SK-N-SH (cell line): ENCODE measurements at regions not wholly inside any gene's neighbourhood (a gene's known extent, or its start where the extent isn't known, plus 50 kb on each side); places are given as distances from the start of the nearest gene placed in this dataset.

Source experiments
- CTCF ChIA-PET: fragments of 300-600, 350-600 bp; formaldehyde crosslinking; extraction: SDS; loops from one replicate; lab custom pipeline; 2021; lab: Yijun Ruan, JAX
- POLR2A ChIA-PET: fragments of 350-600 bp; sonication (Branson Sonifier 250); formaldehyde crosslinking; extraction: SDS; loops from one replicate; lab custom pipeline; 2020; ENCODE audit warnings: antibody characterized with exemption, inconsistent platforms; lab: Yijun Ruan, JAX
- DNase-seq: peaks from one replicate; pipeline ENCODE4 v3.0.0; 2012
- H2AFZ ChIP-seq: fragments of 200-600 bp; sonication (generic); 2 replicates; pipeline ENCODE4 v1.8.1; 2016; ENCODE audit warnings: antibody characterized with exemption, mild to moderate bottlenecking, low read depth
- H3F3A ChIP-seq: fragments of 200-600 bp; sonication (generic); replicated peaks from 2 replicates; pipeline ENCODE3; 2016; ENCODE audit warnings: antibody characterized with exemption, mild to moderate bottlenecking; ENCODE audit not compliant: insufficient read depth
- H3K27ac ChIP-seq, 2 experiments: fragments of 200-500 bp in 1 of 2; fragments of 200-600 bp in 1 of 2; sonication (Bioruptor generic) in 1 of 2; sonication (generic), shearing (Covaris generic) in 1 of 2; 2 replicates each; pipeline versions ENCODE4 v1.5.1 to v1.6.1; 2014 to 2016; ENCODE audit warnings: low read depth in 2 of 2, inconsistent platforms in 1 of 2, low read length in 1 of 2, mild to moderate bottlenecking in 1 of 2, mixed read lengths in 1 of 2
- H3K27me3 ChIP-seq: fragments of 200-600 bp; sonication (generic), shearing (Covaris generic); 2 replicates; pipeline ENCODE4 v1.6.1; 2016; ENCODE audit warnings: mixed run types; ENCODE audit not compliant: insufficient read depth
- H3K36me3 ChIP-seq, 2 experiments: fragments of 200-500 bp in 1 of 2; fragments of 200-600 bp in 1 of 2; sonication (Bioruptor generic) in 1 of 2; sonication (generic) in 1 of 2; replicated peaks in 1 of 2; 2 replicates each; pipeline versions ENCODE3 to v1.5.1; 2014 to 2016; ENCODE audit warnings: low read length in 1 of 2, mild to moderate bottlenecking in 1 of 2; ENCODE audit not compliant: insufficient read depth in 2 of 2, control insufficient read depth in 1 of 2
- H3K4me1 ChIP-seq, 2 experiments: fragments of 200-500 bp in 1 of 2; fragments of 200-600 bp in 1 of 2; sonication (Bioruptor generic) in 1 of 2; sonication (generic), shearing (Covaris generic) in 1 of 2; 2 replicates each; pipeline versions ENCODE4 v1.5.1 to v1.6.1; 2014 to 2016; ENCODE audit warnings: low read depth in 1 of 2, low read length in 1 of 2, mixed run types in 1 of 2; ENCODE audit not compliant: insufficient read depth in 2 of 2, control insufficient read depth in 1 of 2
- H3K4me2 ChIP-seq: fragments of 200-600 bp; sonication (generic), shearing (Covaris generic); 2 replicates; pipeline ENCODE4 v1.6.1; 2017; ENCODE audit warnings: mixed run types
- H3K4me3 ChIP-seq, 2 experiments: fragments of 200-500 bp in 1 of 2; fragments of 200-600 bp in 1 of 2; sonication (Bioruptor generic) in 1 of 2; sonication (generic), shearing (Covaris generic) in 1 of 2; 2 replicates each; pipeline versions ENCODE4 v1.5.1 to v1.8.1; 2014 to 2016; ENCODE audit warnings: low read depth in 2 of 2, inconsistent platforms in 1 of 2, low read length in 1 of 2, mild to moderate bottlenecking in 1 of 2, mixed read lengths in 1 of 2, moderate library complexity in 1 of 2
- H3K79me2 ChIP-seq: fragments of 200-600 bp; sonication (generic); 2 replicates; pipeline ENCODE4 v1.8.1; 2017; ENCODE audit warnings: mild to moderate bottlenecking; ENCODE audit not compliant: insufficient read depth
- H3K9ac ChIP-seq: fragments of 200-600 bp; sonication (generic); 2 replicates; pipeline ENCODE4 v1.6.1; 2017; ENCODE audit warnings: mixed run types
- H3K9me2 ChIP-seq: fragments of 200-600 bp; sonication (generic); 2 replicates; pipeline ENCODE4 v1.6.1; 2017; ENCODE audit warnings: mixed run types
- H3K9me3 ChIP-seq: fragments of 200-600 bp; sonication (generic); 2 replicates; pipeline ENCODE4 v1.6.1; 2017; ENCODE audit warnings: mixed run types, mild to moderate bottlenecking, moderate library complexity
- H4K20me1 ChIP-seq: fragments of 200-600 bp; sonication (generic); 2 replicates; pipeline ENCODE4 v1.6.1; 2017; ENCODE audit warnings: mild to moderate bottlenecking, mixed run types; ENCODE audit not compliant: insufficient read depth
- CHD2 ChIP-seq: fragments of 150-350 bp; IDR thresholded peaks from 2 replicates; pipeline ENCODE4 v1.6.1; 2018; ENCODE audit warnings: low read length; ENCODE audit not compliant: partially characterized antibody
- EZH2phosphoT487 ChIP-seq: fragments of 200-600 bp; sonication (generic); IDR thresholded peaks from 2 replicates; pipeline ENCODE4 v1.6.1; 2017; ENCODE audit warnings: low read depth, mixed run types, mild to moderate bottlenecking, antibody characterized with exemption, moderate library complexity, borderline replicate concordance
- FOSL2 ChIP-seq: IDR thresholded peaks from 2 replicates; pipeline ENCODE4 v1.4.0; 2012; ENCODE audit warnings: low read depth, mild to moderate bottlenecking, moderate library complexity, borderline replicate concordance
- FOXM1 ChIP-seq: IDR thresholded peaks from 2 replicates; pipeline ENCODE4 v1.4.0; 2012; ENCODE audit warnings: low read depth, mild to moderate bottlenecking
- JUND ChIP-seq: IDR thresholded peaks from 2 replicates; pipeline ENCODE4 v1.4.0; 2012
- MEF2A ChIP-seq: IDR thresholded peaks from 2 replicates; pipeline ENCODE4 v1.4.0; 2012; ENCODE audit warnings: low read depth, borderline replicate concordance
- NFIC ChIP-seq: IDR thresholded peaks from 2 replicates; pipeline ENCODE4 v1.4.0; 2012; ENCODE audit warnings: borderline replicate concordance
- NRF1 ChIP-seq: IDR thresholded peaks from 2 replicates; pipeline ENCODE4 v1.6.1; 2012; ENCODE audit warnings: low read depth, mild to moderate bottlenecking, low read length
- RAD21 ChIP-seq: IDR thresholded peaks from 2 replicates; pipeline ENCODE4 v1.6.1; 2012; ENCODE audit warnings: mild to moderate bottlenecking, low read length
- RFX5 ChIP-seq: IDR thresholded peaks from 2 replicates; pipeline ENCODE4 v1.6.1; 2012; ENCODE audit warnings: mild to moderate bottlenecking, improper control_type of control experiment, low read length
- RXRA ChIP-seq: IDR thresholded peaks from 2 replicates; pipeline ENCODE4 v1.4.0; 2012; ENCODE audit warnings: low read depth, mild to moderate bottlenecking, borderline replicate concordance
- SMC3 ChIP-seq: IDR thresholded peaks from 2 replicates; pipeline ENCODE4 v1.6.1; 2012; ENCODE audit warnings: low read depth, low read length, improper control_type of control experiment
- TAF1 ChIP-seq: IDR thresholded peaks from 2 replicates; pipeline ENCODE4 v1.6.1; 2012; ENCODE audit warnings: low read depth, mild to moderate bottlenecking, low read length, moderate library complexity, borderline replicate concordance
- TEAD4 ChIP-seq: IDR thresholded peaks from 2 replicates; pipeline ENCODE4 v1.4.0; 2012; ENCODE audit warnings: mild to moderate bottlenecking, borderline replicate concordance; ENCODE audit not compliant: insufficient read depth
- USF2 ChIP-seq: fragments of 150-350 bp; IDR thresholded peaks from 2 replicates; pipeline ENCODE4 v1.6.1; 2017; ENCODE audit warnings: antibody characterized with exemption, low read length, low read depth, borderline replicate concordance
- YY1 ChIP-seq: IDR thresholded peaks from 2 replicates; pipeline ENCODE4 v1.4.0; 2012; ENCODE audit warnings: low read depth, mild to moderate bottlenecking
- WGBS: methylation state at CpG from one replicate; pipeline ENCODE4 v1.1.6; 2017; ENCODE audit warnings: low lambda C conversion rate; 5-methylcytosine and 5-hydroxymethylcytosine counted together
- TF ChIP-seq, protein P1 (sequence below): fragments of 200-600 bp; sonication (generic); IDR thresholded peaks from 2 replicates; pipeline ENCODE4 v1.6.1; 2017; ENCODE audit warnings: antibody characterized with exemption, mild to moderate bottlenecking, moderate library complexity
- TF ChIP-seq, protein P2 (sequence below): IDR thresholded peaks from 2 replicates; pipeline ENCODE4 v1.4.0; 2012; ENCODE audit warnings: low read depth, borderline replicate concordance
- TF ChIP-seq, protein P3 (sequence below): IDR thresholded peaks from 2 replicates; pipeline ENCODE4; 2012

DNA sequence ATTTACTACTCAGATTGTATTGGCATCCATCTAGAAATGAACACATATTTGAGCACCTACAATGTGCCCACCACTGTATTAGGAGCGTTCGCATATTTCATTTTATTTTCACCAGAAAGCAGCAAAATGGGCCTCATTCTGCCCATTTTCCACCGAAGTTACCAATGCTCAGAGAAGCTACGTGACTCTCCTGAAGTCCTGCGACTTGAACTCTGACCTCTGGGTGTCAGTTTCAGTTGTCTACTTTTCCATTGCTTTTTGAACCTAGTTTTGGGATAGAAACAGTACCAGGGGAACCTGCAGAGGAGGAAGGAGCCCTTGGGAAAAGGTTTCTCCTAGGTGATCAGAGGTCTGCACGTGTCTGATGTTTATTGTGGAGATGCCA is 139.1 kb upstream of the SDK2 start:
- Histone ChIP-seq H3K4me3 (no peak overlapping the region), H3K27me3 (no peaks in the 10 kb centered on the region), H2AFZ (no peak overlapping the region)
- CTCF ChIA-PET = interaction anchor here (1.4 kb wide), 1 partner anchor 119 kb away, joined by 3 read pairs; no protein-coding TSS in a partner anchor
- TF ChIP-seq SMC3 = no peak
- no peak for TF ChIP-seq TEAD4
- no peak for TF ChIP-seq RXRA
- TF ChIP-seq RFX5 = no peak
- TF ChIP-seq JUND = no peak
- TF ChIP-seq YY1 = no peak
- TF ChIP-seq, protein P1, sequence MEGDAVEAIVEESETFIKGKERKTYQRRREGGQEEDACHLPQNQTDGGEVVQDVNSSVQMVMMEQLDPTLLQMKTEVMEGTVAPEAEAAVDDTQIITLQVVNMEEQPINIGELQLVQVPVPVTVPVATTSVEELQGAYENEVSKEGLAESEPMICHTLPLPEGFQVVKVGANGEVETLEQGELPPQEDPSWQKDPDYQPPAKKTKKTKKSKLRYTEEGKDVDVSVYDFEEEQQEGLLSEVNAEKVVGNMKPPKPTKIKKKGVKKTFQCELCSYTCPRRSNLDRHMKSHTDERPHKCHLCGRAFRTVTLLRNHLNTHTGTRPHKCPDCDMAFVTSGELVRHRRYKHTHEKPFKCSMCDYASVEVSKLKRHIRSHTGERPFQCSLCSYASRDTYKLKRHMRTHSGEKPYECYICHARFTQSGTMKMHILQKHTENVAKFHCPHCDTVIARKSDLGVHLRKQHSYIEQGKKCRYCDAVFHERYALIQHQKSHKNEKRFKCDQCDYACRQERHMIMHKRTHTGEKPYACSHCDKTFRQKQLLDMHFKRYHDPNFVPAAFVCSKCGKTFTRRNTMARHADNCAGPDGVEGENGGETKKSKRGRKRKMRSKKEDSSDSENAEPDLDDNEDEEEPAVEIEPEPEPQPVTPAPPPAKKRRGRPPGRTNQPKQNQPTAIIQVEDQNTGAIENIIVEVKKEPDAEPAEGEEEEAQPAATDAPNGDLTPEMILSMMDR = no peak
- no peak for TF ChIP-seq CHD2
- no peak for TF ChIP-seq FOSL2
- TF ChIP-seq NFIC = no peak
- TF ChIP-seq USF2 = no peak
- TF ChIP-seq, protein P2, sequence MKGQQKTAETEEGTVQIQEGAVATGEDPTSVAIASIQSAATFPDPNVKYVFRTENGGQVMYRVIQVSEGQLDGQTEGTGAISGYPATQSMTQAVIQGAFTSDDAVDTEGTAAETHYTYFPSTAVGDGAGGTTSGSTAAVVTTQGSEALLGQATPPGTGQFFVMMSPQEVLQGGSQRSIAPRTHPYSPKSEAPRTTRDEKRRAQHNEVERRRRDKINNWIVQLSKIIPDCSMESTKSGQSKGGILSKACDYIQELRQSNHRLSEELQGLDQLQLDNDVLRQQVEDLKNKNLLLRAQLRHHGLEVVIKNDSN = no peak
- TF ChIP-seq EZH2phosphoT487 = no peak
- no peak for TF ChIP-seq RAD21
- TF ChIP-seq NRF1 = no peak
- TF ChIP-seq TAF1 = no peak
- TF ChIP-seq FOXM1 = no peak
- TF ChIP-seq MEF2A = no peak
- TF ChIP-seq, protein P3, sequence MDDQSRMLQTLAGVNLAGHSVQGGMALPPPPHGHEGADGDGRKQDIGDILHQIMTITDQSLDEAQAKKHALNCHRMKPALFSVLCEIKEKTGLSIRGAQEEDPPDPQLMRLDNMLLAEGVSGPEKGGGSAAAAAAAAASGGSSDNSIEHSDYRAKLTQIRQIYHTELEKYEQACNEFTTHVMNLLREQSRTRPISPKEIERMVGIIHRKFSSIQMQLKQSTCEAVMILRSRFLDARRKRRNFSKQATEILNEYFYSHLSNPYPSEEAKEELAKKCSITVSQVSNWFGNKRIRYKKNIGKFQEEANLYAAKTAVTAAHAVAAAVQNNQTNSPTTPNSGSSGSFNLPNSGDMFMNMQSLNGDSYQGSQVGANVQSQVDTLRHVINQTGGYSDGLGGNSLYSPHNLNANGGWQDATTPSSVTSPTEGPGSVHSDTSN = no peak
- TF ChIP-seq, all 33 proteins: peak for 0
- Histone ChIP-seq H3F3A (no peaks in the 10 kb centered on the region), H3K9me3 (no peaks in the 10 kb centered on the region), H3K4me1 (peaks cover 0 to 19% of the 10 kb centered on the region in 2 experiments; a peak in 1 of 4 replicates), H3K27ac (no peak overlapping the region), H3K9ac (no peak overlapping the region), H3K9me2 (no peaks in the 10 kb centered on the region), H3K4me2 (no peak overlapping the region), H4K20me1 (no peaks in the 10 kb centered on the region), H3K79me2 (no peaks in the 10 kb centered on the region), H3K36me3 (no peaks in the 10 kb centered on the region)
- 50% methylated on average over 6 of the region's 6 CpGs for WGBS
- POLR2A ChIA-PET = no interaction called here
- no peak for DNase-seq
